ENCODE measurements at regions not wholly inside any gene's neighbourhood (a gene's known extent, or its start where the extent isn't known, plus 50 kb on each side); places are given as distances from the start of the nearest gene placed in this dataset.

DNA sequence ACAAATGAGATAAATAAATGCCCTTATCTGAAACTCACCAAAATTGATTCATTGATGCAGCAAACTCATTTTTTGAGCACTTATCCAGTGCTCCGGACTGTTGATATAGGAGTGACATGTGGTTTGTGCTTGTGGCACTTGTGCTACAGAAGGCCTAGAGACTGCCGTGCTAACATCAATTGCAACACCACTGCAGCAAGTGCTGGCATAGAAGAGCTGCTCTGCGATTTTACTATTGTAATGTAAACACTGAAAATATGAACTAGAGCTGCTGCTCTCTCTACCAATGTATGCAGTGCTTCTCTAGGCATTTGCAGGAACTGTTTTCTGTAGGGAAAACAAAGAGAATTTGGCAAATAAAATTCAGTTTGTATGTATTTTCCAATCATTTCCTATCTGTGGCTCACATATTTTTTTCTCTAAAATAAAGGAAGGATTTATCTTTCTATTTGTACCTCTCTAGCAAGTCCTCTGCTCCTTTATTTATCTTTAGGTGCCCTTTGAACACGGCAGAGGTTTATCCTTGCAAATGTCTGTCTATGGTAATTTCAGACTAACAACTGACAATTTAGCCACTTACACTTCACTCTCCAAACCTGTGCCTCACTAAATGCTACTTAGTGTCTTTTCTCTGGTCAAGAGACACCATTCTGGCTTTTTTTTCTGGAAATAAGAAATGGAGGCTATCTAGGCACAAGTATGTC, 409.5 kb upstream of the ADGRL2 start:
- no peak for DNase-seq (ENCODE audit: low spot score)

- DNase-seq (ENCODE audit: low spot score), result no peak
Measured at GRCh38 chr1:81388435-81388834, 412.3 kb upstream of the ADGRL2 start.

DNA sequence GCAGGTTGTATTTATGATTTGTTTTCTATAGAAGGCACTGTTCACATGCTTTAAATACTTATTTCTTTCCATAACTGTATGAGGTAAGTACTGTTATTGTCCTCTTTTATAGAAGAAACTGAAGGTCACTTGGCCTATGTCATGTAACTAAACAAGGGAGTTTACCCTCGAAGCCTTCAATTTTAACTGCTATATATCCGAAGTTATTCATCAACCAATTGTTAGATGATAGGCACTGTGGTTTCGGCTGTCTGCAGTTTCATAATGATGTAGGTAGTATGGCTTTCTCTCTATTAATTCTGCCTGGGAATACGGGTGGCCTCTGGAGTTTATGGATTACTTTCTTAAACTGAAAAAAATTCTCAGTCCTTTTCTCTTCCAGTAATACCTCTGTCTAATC, 413.3 kb upstream of the ADGRL2 start:
- no peak for DNase-seq (ENCODE audit: low spot score)

DNA sequence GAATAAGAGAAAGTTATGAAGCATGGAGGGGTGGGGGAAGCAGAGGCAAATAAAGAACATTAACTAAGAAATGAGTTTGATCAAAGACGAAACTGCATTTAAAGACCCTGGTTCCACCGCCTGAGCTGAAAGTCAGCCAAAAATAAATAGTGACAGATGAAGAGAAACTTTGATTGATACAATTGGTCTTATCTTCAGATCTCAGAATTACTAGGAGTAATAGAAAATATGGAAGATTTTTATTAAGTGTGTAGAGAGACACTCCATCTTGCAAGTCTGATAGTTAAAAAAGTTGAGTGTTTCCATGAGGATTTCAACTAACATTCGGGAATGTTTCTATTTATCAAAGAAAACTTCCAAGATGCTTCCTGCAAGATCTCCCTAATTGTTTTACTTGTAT, 418.2 kb upstream of the ADGRL2 start:
- DNase-seq (ENCODE audit: low spot score), result no peak

GRCh38 chr1:81381881-81382280, 418.9 kb upstream of the ADGRL2 start:
- DNase-seq (ENCODE audit: low spot score), result no peak

DNA sequence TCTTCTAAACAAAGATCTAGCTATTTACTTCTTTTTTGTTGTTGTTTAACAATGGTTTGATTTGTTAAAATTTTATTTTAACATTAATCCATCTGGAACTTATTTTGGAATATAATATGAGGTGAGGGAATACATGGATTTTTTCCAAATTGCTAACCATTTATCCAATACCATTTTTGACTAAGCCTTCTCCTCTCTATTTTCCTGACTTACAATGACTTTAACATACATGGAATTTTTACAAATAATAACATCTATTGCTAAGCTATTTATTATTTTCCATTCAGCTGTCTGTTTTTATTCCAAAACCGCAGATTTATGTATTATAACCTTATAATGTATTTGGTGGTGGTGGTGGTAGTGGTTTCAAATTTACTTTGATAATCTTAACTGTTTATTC, 420.3 kb upstream of the ADGRL2 start:
- DNase-seq (ENCODE audit: low spot score), result no peak

DNA sequence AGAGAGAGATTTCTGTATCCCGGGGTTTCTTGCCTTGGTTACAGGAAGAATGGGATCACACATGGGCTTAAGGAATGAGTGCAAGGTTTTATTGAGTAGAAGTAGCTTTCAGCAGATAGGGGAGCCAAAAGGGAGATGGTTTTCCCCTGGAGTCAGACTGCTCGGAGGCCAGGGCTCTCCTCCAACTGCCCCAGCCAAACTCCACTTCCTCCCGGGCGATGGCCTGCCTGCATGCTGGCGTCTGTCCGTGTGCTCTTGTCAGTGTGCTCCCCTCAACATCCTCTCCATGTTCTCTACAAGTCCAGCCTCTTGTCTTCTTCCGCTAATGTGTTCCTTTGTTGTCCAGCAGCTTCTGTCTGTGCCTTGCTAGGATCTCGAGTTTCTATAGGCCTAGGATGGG, 421.3 kb upstream of the ADGRL2 start:
- no peak for DNase-seq (ENCODE audit: low spot score)

- no peak for DNase-seq (ENCODE audit: low spot score)
Measured at GRCh38 chr1:81377406-81377805, 423.3 kb upstream of the ADGRL2 start.

GRCh38 chr1:81375884-81376548, 424.7 kb upstream of the ADGRL2 start:
- no peak for DNase-seq (ENCODE audit: low spot score)

DNA sequence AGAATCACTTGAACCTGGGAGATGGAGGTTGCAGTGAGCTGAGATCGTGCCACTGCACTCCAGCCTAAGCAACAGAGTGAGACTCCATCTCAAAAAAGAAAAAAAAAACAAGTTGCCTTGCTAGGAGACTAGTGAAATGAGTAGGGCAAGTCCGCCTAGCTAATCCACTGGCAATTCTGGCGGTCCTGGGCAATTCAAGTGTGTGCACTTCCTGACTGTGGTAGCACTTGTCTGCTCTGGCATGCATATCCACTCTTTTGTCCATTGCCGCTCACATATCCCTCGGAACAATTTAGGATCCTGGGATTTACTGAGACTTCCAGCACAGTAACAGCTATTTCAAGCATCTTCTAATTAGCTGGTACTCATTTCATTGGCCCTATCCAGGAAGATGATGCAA, 426.3 kb upstream of the ADGRL2 start:
- DNase-seq (ENCODE audit: low spot score), result no peak

DNA sequence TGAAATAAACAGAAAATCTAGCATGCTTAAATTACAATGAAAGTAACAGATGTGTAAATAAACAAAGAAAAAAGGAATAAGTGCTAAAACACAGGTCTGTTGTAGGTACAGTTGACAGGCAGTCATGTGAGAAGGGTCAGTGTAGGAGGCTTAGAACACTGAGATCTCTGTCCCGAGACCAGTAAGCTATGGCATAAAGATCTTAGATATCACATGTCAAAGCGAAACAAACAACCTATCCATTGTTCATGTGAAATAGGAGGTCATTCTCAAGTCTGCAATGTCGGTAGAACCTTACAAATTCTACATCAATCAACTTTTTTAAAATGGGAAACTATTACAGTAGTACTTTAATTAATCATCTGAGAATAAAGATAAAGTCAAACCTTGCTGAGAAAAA, 428.9 kb upstream of the ADGRL2 start:
- DNase-seq (ENCODE audit: low spot score), result no peak

- no peak for DNase-seq (ENCODE audit: low spot score)
Measured at GRCh38 chr1:81369833-81370232, 430.9 kb upstream of the ADGRL2 start.

DNA sequence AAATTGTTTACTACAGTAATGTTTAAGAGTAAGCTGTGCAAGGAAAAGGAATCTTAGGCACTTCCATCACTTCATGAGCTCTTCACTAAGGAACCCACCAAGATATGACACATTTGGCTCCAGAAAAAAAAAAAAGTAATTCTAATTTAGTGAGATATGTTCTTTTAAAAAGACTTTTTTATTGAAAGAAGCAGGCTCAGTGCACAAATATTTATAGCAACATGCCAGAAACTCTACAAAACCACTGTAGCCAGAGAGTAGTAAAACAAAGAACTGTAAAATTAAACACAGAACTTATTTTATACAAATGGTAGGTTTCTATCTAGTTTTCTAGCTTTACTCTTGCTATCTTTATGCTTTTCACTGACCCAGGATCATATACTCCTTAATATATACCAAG, 434.6 kb upstream of the ADGRL2 start:
- no peak for DNase-seq (ENCODE audit: low spot score)

GRCh38 chr1:81364088-81364487, 436.6 kb upstream of the ADGRL2 start:
- DNase-seq (ENCODE audit: low spot score), result no peak

DNA sequence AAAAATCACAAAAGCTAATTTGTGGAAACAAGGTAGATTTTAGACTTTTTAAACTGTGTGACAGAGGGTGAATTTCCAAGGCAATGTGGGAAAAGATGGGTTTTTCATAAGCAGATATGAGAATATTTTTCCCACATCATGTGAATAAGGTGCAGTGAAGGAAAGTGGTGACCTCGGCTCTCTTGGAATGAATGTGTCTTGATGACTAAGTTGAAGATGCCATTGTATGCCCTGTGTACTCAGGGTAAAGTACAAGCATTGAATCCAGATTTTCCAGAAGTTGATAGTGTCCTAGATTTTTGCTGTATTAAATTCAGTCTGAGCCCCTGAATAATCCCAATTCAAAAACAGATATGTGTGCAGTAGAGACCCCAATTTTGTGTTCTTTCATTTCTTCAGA, 442.6 kb upstream of the ADGRL2 start:
- DNase-seq (ENCODE audit: low spot score), result no peak

GRCh38 chr1:81351864-81352263, 448.9 kb upstream of the ADGRL2 start:
- no peak for DNase-seq (ENCODE audit: low spot score)

DNA sequence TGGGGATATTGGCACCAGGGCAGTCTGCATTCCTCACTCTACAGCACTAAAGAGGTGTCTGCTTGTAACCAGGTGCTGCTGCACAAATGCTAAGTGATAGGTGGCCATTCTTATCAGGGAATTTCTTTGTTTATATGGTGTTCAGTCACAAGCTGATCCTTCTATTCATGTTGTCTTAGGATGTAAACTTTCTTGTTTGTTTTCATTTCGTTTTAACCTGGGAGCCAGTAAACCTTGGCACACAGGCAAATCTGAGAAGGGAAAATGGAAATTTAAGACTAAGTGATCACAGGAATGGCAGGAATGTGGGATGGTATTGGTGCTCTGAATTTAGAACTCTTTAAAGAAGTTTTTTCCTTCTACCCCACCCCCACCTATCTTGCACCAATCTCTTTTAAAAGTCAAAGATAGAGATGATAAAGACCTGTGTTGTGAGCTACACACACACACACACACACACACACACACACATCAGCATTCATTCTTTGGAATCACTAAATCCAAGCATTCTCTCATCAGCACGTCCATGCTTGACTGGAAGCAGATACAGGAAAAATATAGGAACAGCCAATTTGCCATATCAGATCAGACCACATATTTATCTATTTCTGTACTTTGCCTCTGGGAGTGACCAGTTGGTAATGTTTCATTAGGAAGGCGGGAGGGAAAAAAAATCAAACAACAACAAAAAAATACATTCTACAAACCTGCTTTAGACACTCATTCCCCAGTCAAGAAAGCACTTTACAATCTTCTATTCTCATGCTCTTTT, 451.4 kb upstream of the ADGRL2 start:
- no peak for DNase-seq (ENCODE audit: low spot score)

DNA sequence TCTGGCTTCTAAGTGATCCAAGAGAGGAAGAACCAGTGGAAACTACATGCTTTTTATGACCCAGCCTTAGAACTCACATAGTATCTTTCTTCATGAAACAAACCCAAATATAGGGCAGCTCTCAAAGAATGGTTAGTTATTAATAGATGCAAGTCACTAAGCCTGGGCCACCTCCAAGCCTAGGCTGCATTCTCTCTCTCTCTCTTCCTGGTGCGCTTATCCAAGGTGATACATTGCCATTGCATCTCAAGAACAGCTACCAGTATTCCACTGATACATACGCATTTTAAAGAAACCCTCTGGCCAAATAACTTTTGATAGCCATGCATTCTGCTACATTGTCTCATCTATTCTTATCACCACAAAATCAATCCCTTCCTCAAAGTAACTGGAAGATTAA, 455.6 kb upstream of the ADGRL2 start:
- DNase-seq (ENCODE audit: low spot score), result no peak

GRCh38 chr1:81340239-81340638, 460.5 kb upstream of the ADGRL2 start:
- no peak for DNase-seq (ENCODE audit: low spot score)

- DNase-seq (ENCODE audit: low spot score), result no peak
Measured at GRCh38 chr1:81337226-81337625, 463.5 kb upstream of the ADGRL2 start.

DNA sequence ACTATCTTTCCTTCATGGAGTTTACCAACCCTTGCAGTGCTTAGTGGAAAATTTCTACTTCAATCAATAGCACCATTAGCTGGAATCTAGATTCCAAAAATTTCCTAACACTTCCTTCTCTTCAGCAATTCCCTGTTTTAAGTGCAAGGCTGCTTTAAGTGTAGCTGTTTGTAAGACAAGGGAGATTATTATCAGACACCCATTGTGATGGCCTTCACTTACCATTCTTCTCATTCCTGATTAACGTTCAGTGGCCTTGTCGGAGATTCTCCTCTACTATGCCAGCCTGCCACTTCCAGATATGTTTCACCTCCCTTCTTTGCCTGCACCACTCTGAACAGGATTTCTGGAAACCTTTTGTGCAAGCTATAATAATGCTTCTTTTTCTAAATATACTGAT, 464.9 kb upstream of the ADGRL2 start:
- DNase-seq (ENCODE audit: low spot score), result no peak

DNA sequence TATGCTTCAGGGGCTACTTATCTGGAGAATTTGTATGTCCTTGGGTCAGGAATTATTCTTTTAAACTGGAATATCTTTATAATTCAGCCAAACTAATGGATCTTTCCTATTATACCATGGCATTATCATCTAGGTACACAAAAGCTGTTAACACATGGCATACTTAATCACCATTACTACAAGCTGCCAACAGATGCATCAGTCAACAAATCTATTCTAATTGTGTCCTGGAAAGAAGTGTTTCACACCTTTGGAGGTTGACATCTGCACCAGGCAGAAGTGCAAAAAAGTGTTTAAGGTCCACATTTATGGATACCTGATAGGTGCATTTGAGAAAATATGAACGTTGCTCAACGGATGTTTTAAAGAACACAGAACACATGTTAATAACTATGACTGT, 470.2 kb upstream of the ADGRL2 start:
- no peak for DNase-seq (ENCODE audit: low spot score)

DNA sequence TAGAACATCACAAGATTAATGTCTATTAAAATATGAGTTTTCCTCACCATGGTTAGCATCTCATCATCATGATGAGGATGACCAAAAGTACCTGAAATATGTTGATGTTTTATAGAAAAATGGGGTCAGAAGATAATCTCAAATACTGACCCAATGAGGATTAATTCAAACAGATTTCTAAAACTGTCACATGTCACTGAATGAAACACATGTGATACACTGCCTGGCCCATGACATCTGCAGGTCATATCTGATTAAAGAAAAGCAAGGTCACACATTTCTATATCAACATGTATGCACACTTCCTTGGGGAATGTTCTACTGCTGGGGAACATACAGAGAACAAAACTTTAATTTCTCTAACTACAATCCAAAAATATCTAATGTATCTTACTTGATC, 470.6 kb upstream of the ADGRL2 start:
- DNase-seq (ENCODE audit: low spot score), result no peak
